Hepatocyte (in vitro differentiated cells): ENCODE measurements at regions not wholly inside any gene's neighbourhood (a gene's known extent, or its start where the extent isn't known, plus 50 kb on each side); places are given as distances from the start of the nearest gene placed in this dataset.

Experiments
- DNase-seq: peaks from one replicate; pipeline ENCODE4 v3.0.0-alpha.2; 2016; ENCODE audit warnings: low spot score
- H2AFZ ChIP-seq: fragments of 200-600 bp; sonication (generic); 2 replicates; pipeline ENCODE4 v1.6.0; 2016; ENCODE audit warnings: antibody characterized with exemption, mild to moderate bottlenecking
- H3K27ac ChIP-seq: fragments of 200-600 bp; sonication (generic); 2 replicates; pipeline ENCODE4 v1.5.1; 2016; ENCODE audit warnings: mild to moderate bottlenecking
- H3K27me3 ChIP-seq: fragments of 200-600 bp; sonication (generic); 2 replicates; pipeline ENCODE4 v1.6.1; 2016
- H3K36me3 ChIP-seq: fragments of 200-600 bp; sonication (generic); replicated peaks from 2 replicates; pipeline ENCODE4 v1.5.1; 2016; ENCODE audit warnings: low read depth; ENCODE audit not compliant: insufficient read depth
- H3K4me1 ChIP-seq: fragments of 200-600 bp; sonication (generic); 2 replicates; pipeline ENCODE4 v1.5.1; 2016; ENCODE audit warnings: mild to moderate bottlenecking, moderate library complexity; ENCODE audit not compliant: insufficient read depth
- H3K4me2 ChIP-seq: fragments of 200-600 bp; sonication (generic); 2 replicates; pipeline ENCODE4 v1.6.0; 2016
- H3K4me3 ChIP-seq: fragments of 200-600 bp; sonication (generic); 2 replicates; pipeline ENCODE4 v1.5.1; 2016; ENCODE audit warnings: mild to moderate bottlenecking
- H3K79me2 ChIP-seq: fragments of 200-600 bp; sonication (generic); 2 replicates; pipeline ENCODE4 v1.6.0; 2017; ENCODE audit warnings: mild to moderate bottlenecking
- H3K9me2 ChIP-seq: fragments of 200-600 bp; sonication (generic); replicated peaks from 2 replicates; pipeline ENCODE4 v1.6.0; 2017; ENCODE audit warnings: mild to moderate bottlenecking; ENCODE audit not compliant: insufficient read depth
- H3K9me3 ChIP-seq: fragments of 200-600 bp; sonication (generic); 2 replicates; pipeline ENCODE4 v1.5.1; 2016; ENCODE audit warnings: low read depth, mild to moderate bottlenecking
- H4K20me1 ChIP-seq: fragments of 200-600 bp; sonication (generic); 2 replicates; pipeline ENCODE4 v1.6.0; 2016; ENCODE audit warnings: mild to moderate bottlenecking; ENCODE audit not compliant: insufficient read depth, poor library complexity, severe bottlenecking
- CTCF ChIP-seq: fragments of 200-600 bp; sonication (generic); IDR thresholded peaks from 2 replicates; pipeline ENCODE4 v1.5.1; 2016; ENCODE audit warnings: antibody characterized with exemption, mild to moderate bottlenecking; ENCODE audit not compliant: poor library complexity
- EZH2 ChIP-seq: fragments of 200-600 bp; sonication (generic); IDR thresholded peaks from 2 replicates; pipeline ENCODE4 v1.6.1; 2016; ENCODE audit warnings: antibody characterized with exemption, mild to moderate bottlenecking, borderline replicate concordance
- EZH2phosphoT487 ChIP-seq: fragments of 200-600 bp; sonication (generic); IDR thresholded peaks from one replicate; pipeline ENCODE4 v1.6.1; 2018; ENCODE audit warnings: antibody characterized with exemption, mild to moderate bottlenecking, low read depth, moderate library complexity; ENCODE audit not compliant: unreplicated experiment, severe bottlenecking
- WGBS: methylation state at CpG from one replicate; pipeline ENCODE4 v1.1.6; 2016; ENCODE audit warnings: low lambda C conversion rate; ENCODE audit errors: missing lambda C conversion rate; 5-methylcytosine and 5-hydroxymethylcytosine counted together

- Histone ChIP-seq H3K4me2 (no peak overlapping the region), H4K20me1 (no peaks in the 10 kb centered on the region), H3K79me2 (no peaks in the 10 kb centered on the region), H3K27ac (no peak overlapping the region), H3K9me2 (no peaks in the 10 kb centered on the region), H3K27me3 (no peaks in the 10 kb centered on the region), H3K36me3 (no peaks in the 10 kb centered on the region), H3K4me1 (peaks cover 3% of the 10 kb centered on the region), H2AFZ (no peak overlapping the region), H3K9me3 (no peaks in the 10 kb centered on the region), H3K4me3 (no peak overlapping the region)
- 94% methylated on average over 1 of the region's 1 CpG for WGBS
- TF ChIP-seq CTCF, result no peak
- TF ChIP-seq EZH2phosphoT487, result no peak
- no peak for DNase-seq
These were observed 177.5 kb downstream of the C5orf15 start for GRCh38 chr5:133790898-133791297.

- no peaks in the 10 kb centered on the region for H3K79me2 ChIP-seq
These were observed 177.1 kb upstream of the FSTL4 start for GRCh38 chr5:133789428-133789827.

GRCh38 chr5:133788121-133788520 lies 175.8 kb upstream of the FSTL4 start:
- no peaks in the 10 kb centered on the region for H3K36me3 ChIP-seq
- peaks cover 3% of the 10 kb centered on the region for H3K4me1 ChIP-seq
- no peak overlapping the region for H3K4me2 ChIP-seq
- H3K27ac ChIP-seq, result no peak overlapping the region
- WGBS, result 96% methylated on average over 11 of the region's 11 CpGs
- H3K4me3 ChIP-seq, result no peak overlapping the region
- H2AFZ ChIP-seq, result no peak overlapping the region
- no peaks in the 10 kb centered on the region for H3K27me3 ChIP-seq
- H3K9me2 ChIP-seq, result no peaks in the 10 kb centered on the region
- TF ChIP-seq CTCF (no peak), EZH2phosphoT487 (no peak), EZH2 (no peak)
- DNase-seq, result no peak
- H3K9me3 ChIP-seq, result no peaks in the 10 kb centered on the region
- H4K20me1 ChIP-seq, result no peaks in the 10 kb centered on the region
- no peaks in the 10 kb centered on the region for H3K79me2 ChIP-seq

More at GRCh38 chr5:133789428-133789827, 177.1 kb upstream of the FSTL4 start:
- no peaks in the 10 kb centered on the region for H3K9me3 ChIP-seq
- no peak for DNase-seq
- TF ChIP-seq EZH2 (no peak), EZH2phosphoT487 (no peak)
- H3K4me2 ChIP-seq, result no peak overlapping the region
- H3K4me3 ChIP-seq, result no peak overlapping the region
- no peaks in the 10 kb centered on the region for H3K9me2 ChIP-seq
- no peaks in the 10 kb centered on the region for H4K20me1 ChIP-seq
- no peaks in the 10 kb centered on the region for H3K36me3 ChIP-seq
- peaks cover 3% of the 10 kb centered on the region for H3K4me1 ChIP-seq
- WGBS, result 72% methylated on average over 3 of the region's 3 CpGs
- no peak overlapping the region for H2AFZ ChIP-seq
- H3K27me3 ChIP-seq, result no peaks in the 10 kb centered on the region
- no peak overlapping the region for H3K27ac ChIP-seq

GRCh38 chr5:133786420-133786819 lies 174.1 kb upstream of the FSTL4 start:
- Histone ChIP-seq H3K79me2 (no peaks in the 10 kb centered on the region), H4K20me1 (no peaks in the 10 kb centered on the region), H2AFZ (no peak overlapping the region), H3K27ac (no peak overlapping the region), H3K27me3 (no peaks in the 10 kb centered on the region), H3K36me3 (no peaks in the 10 kb centered on the region), H3K4me3 (no peak overlapping the region), H3K9me2 (no peaks in the 10 kb centered on the region), H3K4me1 (no peaks in the 10 kb centered on the region), H3K4me2 (no peak overlapping the region), H3K9me3 (no peaks in the 10 kb centered on the region)
- 72% methylated on average over 4 of the region's 4 CpGs for WGBS
- no peak for DNase-seq
- TF ChIP-seq EZH2phosphoT487 (no peak), CTCF (no peak), EZH2 (no peak)
